HuH-7.5 (cell line): ENCODE measurements at regions not wholly inside any gene's neighbourhood (a gene's known extent, or its start where the extent isn't known, plus 50 kb on each side); places are given as distances from the start of the nearest gene placed in this dataset.

Experiments used
- DNase-seq: peaks from one replicate; pipeline ENCODE4 v3.0.0; 2011; ENCODE audit warnings: low spot score

DNA sequence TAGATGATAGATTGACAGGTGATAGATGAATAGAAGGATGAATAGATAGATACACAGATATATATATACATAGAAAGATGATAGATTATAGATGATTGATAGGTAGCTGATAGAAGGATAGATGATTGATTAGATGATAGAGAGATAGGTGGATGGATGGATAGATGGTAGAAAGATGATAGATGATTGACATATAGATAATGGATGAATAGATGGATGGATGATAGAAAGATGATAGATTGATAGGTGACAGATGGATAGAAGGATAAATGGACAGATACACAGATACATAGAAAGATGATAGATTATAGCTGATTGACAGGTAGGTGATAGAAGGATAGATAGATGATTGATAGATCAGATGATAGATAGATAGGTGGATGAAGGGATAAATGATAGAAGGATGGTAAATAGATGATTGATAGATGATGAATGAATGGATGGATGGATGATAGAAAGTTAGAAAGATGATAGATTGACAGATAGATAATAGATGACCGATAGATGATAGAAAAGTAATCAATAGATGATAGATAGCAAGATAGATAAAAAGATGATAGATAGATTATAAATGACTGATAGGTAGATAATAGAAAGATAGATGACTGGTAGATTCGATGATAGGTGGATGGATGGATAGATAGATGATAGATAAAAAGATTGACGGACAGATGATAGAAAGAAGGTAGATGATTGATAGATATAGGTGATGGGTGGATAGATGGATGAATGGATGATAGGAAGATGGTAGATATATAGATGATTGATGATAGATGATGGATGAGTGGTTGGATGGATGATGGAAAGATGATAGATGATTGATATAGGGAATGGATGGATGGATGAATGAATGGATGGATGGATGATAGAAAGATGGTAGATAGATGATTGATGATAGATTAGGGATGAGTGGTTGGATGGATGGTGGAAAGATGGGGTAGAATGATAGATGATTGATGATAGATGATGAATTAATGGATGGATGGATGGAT is 80.4 kb downstream of the MICALL2 start:
- no peak for DNase-seq

GRCh38 chr7:1380231-1380815 is 78.9 kb downstream of the MICALL2 start:
- no peak for DNase-seq

DNA sequence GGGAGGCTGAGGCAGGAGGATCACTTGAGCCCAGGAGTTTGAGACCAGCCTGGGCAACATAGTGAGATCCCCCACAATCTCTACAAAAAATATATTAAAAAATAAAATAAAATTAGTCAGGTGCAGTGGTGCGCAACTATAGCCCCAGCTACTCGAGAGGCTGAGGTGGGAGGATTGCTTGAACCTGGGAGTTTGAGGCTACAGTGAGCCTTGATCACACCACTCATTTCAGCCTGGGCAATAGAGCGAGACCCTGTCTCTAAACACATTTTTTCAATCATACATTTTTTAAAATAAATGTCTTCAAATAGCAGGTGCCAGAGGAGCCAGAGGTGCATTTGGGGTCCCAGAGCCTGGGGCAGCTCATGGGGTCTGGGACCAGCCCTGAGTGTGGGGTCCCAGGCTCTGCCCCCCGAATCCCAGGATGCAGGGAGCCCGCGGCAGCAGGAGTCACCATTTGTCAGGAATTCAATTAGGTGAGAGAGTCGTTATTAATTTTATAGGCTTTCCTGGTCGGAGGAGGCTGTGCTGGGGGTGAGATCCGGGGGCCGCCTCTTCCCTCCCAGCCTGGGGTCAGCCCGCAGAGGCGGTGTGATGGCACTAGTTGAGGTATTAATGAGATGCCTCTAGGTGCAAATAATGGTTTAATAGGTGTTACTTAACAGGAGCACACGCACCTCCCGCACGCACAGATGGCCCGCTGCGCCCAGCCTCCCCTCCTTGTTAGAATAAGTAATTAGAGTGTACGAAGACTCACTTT is 78.3 kb downstream of the MICALL2 start:
- no peak for DNase-seq

DNA sequence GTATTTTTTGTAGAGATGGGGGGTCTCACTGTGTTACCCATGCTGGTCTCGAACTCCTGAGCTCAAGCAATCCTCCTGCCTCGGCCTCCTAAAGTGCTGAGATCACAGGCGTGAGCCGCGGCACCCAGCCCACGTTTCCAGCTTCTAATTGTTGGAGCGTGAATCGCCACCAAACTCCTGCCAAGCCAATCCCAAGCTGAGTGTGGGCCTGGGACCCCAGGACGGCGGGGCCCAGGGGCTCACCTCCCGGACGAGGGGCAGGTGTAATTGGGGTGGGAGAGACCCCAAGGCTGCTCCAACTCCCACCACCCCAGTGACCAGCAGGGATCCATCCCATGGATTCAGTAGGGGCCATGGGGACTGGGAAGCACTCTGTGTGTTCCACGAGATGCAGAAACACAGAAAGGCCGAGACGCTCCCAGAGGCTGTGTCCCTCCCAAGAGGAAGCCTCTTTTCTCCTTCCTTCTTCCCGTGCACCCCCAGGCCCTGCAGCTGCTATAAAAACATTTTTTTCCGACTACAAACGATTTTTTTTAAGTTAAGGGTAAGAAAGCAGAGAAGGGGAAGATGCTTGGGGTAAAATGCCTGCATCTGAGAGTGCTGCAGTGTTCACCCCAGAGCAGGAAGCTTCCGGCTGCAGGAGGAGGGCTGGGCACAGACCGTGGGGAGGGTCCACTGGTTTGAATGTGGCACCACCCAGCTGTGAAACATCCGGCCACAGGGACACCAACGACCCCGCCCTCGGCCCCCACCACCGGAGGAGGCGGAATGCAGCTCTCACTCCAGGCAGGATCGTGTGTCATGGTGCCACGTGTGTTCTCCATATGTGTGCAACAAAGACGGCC is 76.5 kb downstream of the MICALL2 start:
- no peak for DNase-seq

DNA sequence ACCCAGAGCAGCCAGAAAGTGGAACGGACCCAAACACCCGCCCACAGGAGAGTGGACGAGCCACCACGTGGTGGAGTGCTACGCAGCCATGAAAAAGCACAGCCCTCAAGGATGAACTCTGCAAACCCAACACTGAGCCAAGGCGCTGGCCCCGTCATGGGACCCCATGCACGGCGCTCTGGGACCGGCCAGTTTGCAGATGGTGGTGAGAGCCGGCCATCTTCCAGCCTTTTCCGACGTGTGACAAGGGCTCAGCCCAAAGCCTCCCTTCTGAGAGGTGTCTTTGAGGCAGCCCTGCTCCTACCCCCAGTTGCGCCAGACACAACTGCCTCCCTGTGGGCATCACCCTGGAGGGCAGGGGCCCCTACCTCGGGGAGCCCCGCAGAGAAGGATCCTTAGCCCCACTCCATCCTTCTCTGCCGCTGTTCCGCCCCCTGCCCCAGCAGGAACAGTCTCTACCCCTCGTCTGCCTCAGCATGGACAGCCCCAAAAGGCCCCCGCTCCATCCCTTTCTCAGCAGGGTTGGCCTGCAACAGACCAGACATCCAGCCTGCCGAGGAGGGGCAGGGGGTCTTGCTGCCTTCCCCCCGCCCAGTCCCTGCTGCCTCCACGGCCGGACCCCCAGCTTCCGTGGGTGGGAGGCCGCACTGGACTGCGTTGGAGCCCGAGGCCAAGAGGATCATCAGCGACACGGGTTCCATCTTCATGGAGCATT is 75.7 kb downstream of the MICALL2 start:
- DNase-seq, result no peak

GRCh38 chr7:1384113-1384415 is 75.2 kb downstream of the MICALL2 start:
- DNase-seq, result no peak
